Adrenal gland (tissue), 9 donors: ENCODE measurements at regions not wholly inside any gene's neighbourhood (a gene's known extent, or its start where the extent isn't known, plus 50 kb on each side); places are given as distances from the start of the nearest gene placed in this dataset.

Source experiments
- DNase-seq, 7 donors: peaks; one replicate each; pipeline ENCODE4 v3.0.0-alpha.2; 2019 to 2020
- H3K27ac ChIP-seq, 5 donors: fragments of 200-600 bp; sonication (generic) in 4 of 5; 1 replicate in 3 of 5; 2 replicates in 2 of 5; pipeline versions ENCODE4 v1.5.1 to v1.8.0; 2016 to 2020; ENCODE audit warnings: mild to moderate bottlenecking in 1 of 5
- H3K27me3 ChIP-seq: fragments of 200-600 bp; 2 replicates; pipeline ENCODE4 v1.8.0; 2021
- H3K36me3 ChIP-seq, 2 donors: fragments of 200-600 bp; replicated peaks in 1 of 2; 1 replicate in 1 of 2; 2 replicates in 1 of 2; pipeline versions ENCODE4 v1.5.1 to v1.8.0; 2018 to 2022
- H3K4me1 ChIP-seq, 2 donors: fragments of 200-600 bp; replicated peaks in 1 of 2; 1 replicate in 1 of 2; 2 replicates in 1 of 2; pipeline versions ENCODE4 v1.5.1 to v1.8.0; 2018 to 2021
- H3K4me3 ChIP-seq, 4 donors: fragments of 200-600 bp; sonication (generic) in 3 of 4; one replicate each; pipeline ENCODE4 v1.5.1; 2016 to 2018
- H3K9me3 ChIP-seq, 3 donors: fragments of 200-600 bp; sonication (generic) in 1 of 3; replicated peaks in 1 of 3; 1 replicate in 2 of 3; 2 replicates in 1 of 3; pipeline versions ENCODE4 v1.5.1 to v1.8.0; 2016 to 2021
- POLR2A ChIP-seq, 2 donors: fragments of 450-650 bp; IDR thresholded peaks; one replicate each; pipeline ENCODE4 v1.6.1; 2017; ENCODE audit warnings: antibody characterized with exemption in 2 of 2, mild to moderate bottlenecking in 2 of 2, moderate library complexity in 1 of 2
- WGBS, 4 donors: extraction: QIAGEN DNeasy Blood & Tissue Kit in 2 of 4; methylation state at CpG; one replicate each; pipeline versions ENCODE4 v1.1.5 to v1.1.7; 2013 to 2017; 5-methylcytosine and 5-hydroxymethylcytosine counted together
- intact Hi-C, 2 donors: fragments of 100-400 bp; cut with DNase I; formaldehyde crosslinking; loops; one replicate each; pipeline versions ENCODE4 v1.14.1 to v1.15.0; 2022 to 2023
- TF ChIP-seq, protein P1 (sequence below), 6 experiments: fragments of 450-650 bp in 4 of 6; fragments of 200-600 bp in 2 of 6; sonication (generic) in 1 of 6; IDR thresholded peaks; 1 replicate in 5 of 6; 2 replicates in 1 of 6; pipeline versions ENCODE4 v1.5.1 to v1.8.0; 2016 to 2021; ENCODE audit warnings: antibody characterized with exemption in 6 of 6, mild to moderate bottlenecking in 2 of 6, moderate library complexity in 1 of 6
- donor health status: healthy with polysubstance abuse.
- donor health status: Bipolar disorder and iron deficiency.
- donor health status: DM: yes; HTN: yes; CAD: no.
- donor health status: DM: no; HTN: no; CAD: no.
- donor health status: DM: no; HTN: no; CAD: no.

DNA sequence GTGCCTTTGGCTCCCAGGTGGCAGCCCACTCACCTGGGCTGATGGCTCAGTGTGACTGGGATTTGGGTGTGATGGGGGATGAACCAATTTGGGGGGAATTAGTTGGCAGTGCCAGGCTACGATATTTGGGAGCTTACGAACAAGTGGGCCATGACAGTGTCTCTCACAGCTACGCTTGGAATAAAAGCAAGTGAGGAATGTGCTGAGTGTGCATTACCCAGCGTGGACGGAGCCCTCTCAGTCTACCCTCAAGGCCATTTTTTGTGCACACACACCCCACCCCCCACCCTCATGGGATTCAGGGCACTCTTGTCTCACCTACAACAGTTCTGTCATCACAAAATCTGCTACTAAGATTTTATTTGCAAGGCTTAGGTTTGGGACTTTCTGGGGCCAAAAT is 329.1 kb downstream of the NDFIP2 start:
- TF ChIP-seq, protein P1, sequence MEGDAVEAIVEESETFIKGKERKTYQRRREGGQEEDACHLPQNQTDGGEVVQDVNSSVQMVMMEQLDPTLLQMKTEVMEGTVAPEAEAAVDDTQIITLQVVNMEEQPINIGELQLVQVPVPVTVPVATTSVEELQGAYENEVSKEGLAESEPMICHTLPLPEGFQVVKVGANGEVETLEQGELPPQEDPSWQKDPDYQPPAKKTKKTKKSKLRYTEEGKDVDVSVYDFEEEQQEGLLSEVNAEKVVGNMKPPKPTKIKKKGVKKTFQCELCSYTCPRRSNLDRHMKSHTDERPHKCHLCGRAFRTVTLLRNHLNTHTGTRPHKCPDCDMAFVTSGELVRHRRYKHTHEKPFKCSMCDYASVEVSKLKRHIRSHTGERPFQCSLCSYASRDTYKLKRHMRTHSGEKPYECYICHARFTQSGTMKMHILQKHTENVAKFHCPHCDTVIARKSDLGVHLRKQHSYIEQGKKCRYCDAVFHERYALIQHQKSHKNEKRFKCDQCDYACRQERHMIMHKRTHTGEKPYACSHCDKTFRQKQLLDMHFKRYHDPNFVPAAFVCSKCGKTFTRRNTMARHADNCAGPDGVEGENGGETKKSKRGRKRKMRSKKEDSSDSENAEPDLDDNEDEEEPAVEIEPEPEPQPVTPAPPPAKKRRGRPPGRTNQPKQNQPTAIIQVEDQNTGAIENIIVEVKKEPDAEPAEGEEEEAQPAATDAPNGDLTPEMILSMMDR (IDR thresholded peaks at IDR 0.05), result no peak
- TF ChIP-seq POLR2A (IDR thresholded peaks at IDR 0.05), result no peak
- H3K4me1 ChIP-seq, result no peaks in the 10 kb centered on the region
- no peaks in the 10 kb centered on the region for H3K36me3 ChIP-seq
- no peaks in the 10 kb centered on the region for H3K27me3 ChIP-seq
- WGBS, 4 donors, result 68 to 76% (median 71%) methylated on average over 5 of the region's 5 CpGs
- no peak overlapping the region for H3K27ac ChIP-seq
- DNase-seq, result no peak
- no peaks in the 10 kb centered on the region for H3K9me3 ChIP-seq
- no peak overlapping the region for H3K4me3 ChIP-seq
- intact Hi-C loops, result no loop called here

DNA sequence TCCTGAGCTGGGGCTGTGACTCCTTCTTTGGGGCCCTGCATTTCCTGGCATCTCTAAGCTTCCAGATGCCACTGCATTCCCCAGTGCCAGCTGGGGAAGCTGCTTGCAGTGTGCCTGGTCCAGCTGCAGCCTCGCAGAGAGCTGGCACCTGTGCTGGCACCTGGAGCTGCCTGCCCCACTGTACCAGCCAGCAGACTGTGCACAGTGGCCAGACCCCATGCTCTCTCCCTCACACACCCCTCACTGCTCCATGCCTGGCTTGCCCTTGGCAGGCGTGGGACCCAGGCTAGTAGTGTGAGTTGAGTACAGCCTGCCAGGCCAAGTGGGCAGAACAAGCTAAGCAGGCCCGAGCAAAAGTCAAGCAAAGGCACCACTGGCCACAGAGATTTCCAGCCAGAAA is 327.5 kb downstream of the NDFIP2 start:
- Histone ChIP-seq H3K27me3 (no peaks in the 10 kb centered on the region), H3K9me3 (no peaks in the 10 kb centered on the region), H3K4me3 (no peak overlapping the region), H3K27ac (no peak overlapping the region), H3K4me1 (no peaks in the 10 kb centered on the region), H3K36me3 (no peaks in the 10 kb centered on the region)
- intact Hi-C loops, result no loop called here
- no peak for DNase-seq
- 67 to 85% (median 81%) methylated on average over 2 to 3 of the region's 3 CpGs for WGBS, 4 donors
- TF ChIP-seq, protein P1 (IDR thresholded peaks at IDR 0.05), result no peak
- TF ChIP-seq POLR2A (IDR thresholded peaks at IDR 0.05), result no peak

DNA sequence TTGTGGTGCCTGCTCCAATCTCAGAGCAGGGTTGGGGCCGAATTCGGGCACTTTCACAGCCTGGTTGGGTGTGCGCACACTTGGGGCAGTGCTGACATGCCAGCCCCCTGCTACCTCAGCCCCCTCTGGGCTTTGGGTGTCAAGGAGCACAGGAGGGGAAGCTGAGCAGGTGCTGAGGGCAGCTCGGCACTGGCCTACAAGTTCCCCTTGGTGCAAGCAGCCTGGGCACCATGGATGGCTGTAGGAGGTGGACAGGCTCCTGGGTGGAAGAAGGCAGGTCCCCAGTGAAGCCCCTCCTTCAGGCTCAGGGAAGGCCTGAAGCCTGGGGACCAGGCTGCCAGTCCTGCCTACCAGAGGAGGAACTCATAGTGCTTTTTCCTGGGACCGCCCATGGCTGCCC is 326.6 kb downstream of the NDFIP2 start:
- intact Hi-C loops, result no loop called here
- TF ChIP-seq, protein P1 (IDR thresholded peaks at IDR 0.05), result no peak
- Histone ChIP-seq H3K27ac (no peak overlapping the region), H3K9me3 (no peaks in the 10 kb centered on the region), H3K4me3 (no peak overlapping the region), H3K4me1 (no peaks in the 10 kb centered on the region), H3K27me3 (no peaks in the 10 kb centered on the region), H3K36me3 (no peaks in the 10 kb centered on the region)
- 69 to 77% (median 71%) methylated on average over 5 of the region's 5 CpGs; no CpG with 5 or more reads in 1 of the 4 donors for WGBS, 4 donors
- DNase-seq, result no peak

DNA sequence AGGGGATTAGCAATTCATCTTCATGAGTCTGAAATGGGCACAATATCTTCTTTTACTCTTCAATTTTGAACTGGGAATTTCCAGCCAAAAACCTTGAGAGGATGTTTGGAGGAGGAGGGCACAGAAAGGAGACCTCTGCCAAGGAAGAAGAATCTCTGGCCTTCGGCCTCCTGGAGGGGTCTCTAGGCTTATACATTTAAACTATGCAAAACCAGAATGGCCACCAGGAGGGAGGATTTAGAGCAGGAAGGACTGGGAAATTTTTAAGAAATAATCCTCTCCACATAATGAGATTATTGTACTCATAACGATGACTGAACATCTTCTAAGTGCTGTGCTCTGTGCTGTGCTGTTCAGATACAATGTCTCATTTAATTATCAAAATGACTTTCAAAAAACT is 325.9 kb downstream of the NDFIP2 start:
- no peak for DNase-seq
- no peaks in the 10 kb centered on the region for H3K4me1 ChIP-seq
- H3K9me3 ChIP-seq, result no peaks in the 10 kb centered on the region
- WGBS, 4 donors, result 86 to 92% (median 90%) methylated on average over 2 of the region's 2 CpGs
- intact Hi-C loops, result no loop called here
- H3K4me3 ChIP-seq, result no peak overlapping the region
- no peaks in the 10 kb centered on the region for H3K27me3 ChIP-seq
- no peak overlapping the region for H3K27ac ChIP-seq
- no peak for TF ChIP-seq POLR2A (IDR thresholded peaks at IDR 0.05)
- TF ChIP-seq, protein P1 (IDR thresholded peaks at IDR 0.05), result no peak
- no peaks in the 10 kb centered on the region for H3K36me3 ChIP-seq
